ENCODE measurements at regions not wholly inside any gene's neighbourhood (a gene's known extent, or its start where the extent isn't known, plus 50 kb on each side); places are given as distances from the start of the nearest gene placed in this dataset.

GRCh38 chr16:13390093-13390985 is 488.9 kb downstream of the SHISA9 start:
- intact Hi-C loops (cut with DNase I): no loop called here
- DNase-seq (no peak), ATAC-seq (no peak)

GRCh38 chr16:13390986-13391305 is 489.5 kb downstream of the SHISA9 start:
- ATAC-seq (no peak), DNase-seq (no peak)
- intact Hi-C loops (cut with DNase I): no loop called here

- no peak for ATAC-seq
- intact Hi-C loops (cut with DNase I): no loop called here
Measured at GRCh38 chr16:13391337-13391736, 489.9 kb downstream of the SHISA9 start.

GRCh38 chr16:13392341-13392740 is 490.9 kb downstream of the SHISA9 start:
- no peak for DNase-seq
- intact Hi-C loops (cut with DNase I): no loop called here
- no peak for ATAC-seq

More at GRCh38 chr16:13391337-13391736, 489.9 kb downstream of the SHISA9 start:
- DNase-seq: no peak

- ATAC-seq (no peak), DNase-seq (no peak)
- intact Hi-C loops (cut with DNase I): no loop called here
Measured at GRCh38 chr16:13393816-13394215, 492.4 kb downstream of the SHISA9 start.

- intact Hi-C loops (cut with DNase I): no loop called here
- no peak for ATAC-seq
- no peak for DNase-seq
Measured at GRCh38 chr16:13394488-13394887, 493.1 kb downstream of the SHISA9 start.

GRCh38 chr16:13397126-13397525 is 495.7 kb downstream of the SHISA9 start:
- no peak for ATAC-seq
- intact Hi-C loops (cut with DNase I): no loop called here
- no peak for DNase-seq

GRCh38 chr16:13401641-13402040 is 500.2 kb downstream of the SHISA9 start:
- intact Hi-C loops (cut with DNase I): no loop called here
- ATAC-seq (no peak), DNase-seq (no peak)

- intact Hi-C loops (cut with DNase I): no loop called here
- DNase-seq: no peak
Measured at GRCh38 chr16:13402601-13403000, 501.2 kb downstream of the SHISA9 start.

GRCh38 chr16:13403326-13403725 is 501.9 kb downstream of the SHISA9 start:
- intact Hi-C loops (cut with DNase I): no loop called here
- ATAC-seq (no peak), DNase-seq (no peak)

More at GRCh38 chr16:13402601-13403000, 501.2 kb downstream of the SHISA9 start:
- ATAC-seq: no peak

GRCh38 chr16:13414154-13414553 is 505.8 kb upstream of the ERCC4 start:
- DNase-seq (no peak), ATAC-seq (no peak)
- intact Hi-C loops (cut with DNase I): no loop called here

- ATAC-seq: no peak
- intact Hi-C loops (cut with DNase I): no loop called here
- DNase-seq: no peak
Measured at GRCh38 chr16:13419589-13419988, 500.4 kb upstream of the ERCC4 start.

- intact Hi-C loops (cut with DNase I): no loop called here
- no peak for ATAC-seq
- DNase-seq: no peak
Measured at GRCh38 chr16:13421726-13422125, 498.2 kb upstream of the ERCC4 start.

- no peak for ATAC-seq
- intact Hi-C loops (cut with DNase I): no loop called here
Measured at GRCh38 chr16:13425836-13426235, 494.1 kb upstream of the ERCC4 start.

GRCh38 chr16:13426269-13426668 is 493.7 kb upstream of the ERCC4 start:
- intact Hi-C loops (cut with DNase I): no loop called here
- DNase-seq (no peak), ATAC-seq (no peak)

More at GRCh38 chr16:13425836-13426235, 494.1 kb upstream of the ERCC4 start:
- DNase-seq: no peak

GRCh38 chr16:13426736-13427135 is 493.2 kb upstream of the ERCC4 start:
- intact Hi-C loops (cut with DNase I): no loop called here
- DNase-seq (no peak), ATAC-seq (no peak)

GRCh38 chr16:13427943-13428342 is 492.0 kb upstream of the ERCC4 start:
- no peak for DNase-seq
- intact Hi-C loops (cut with DNase I): no loop called here

GRCh38 chr16:13429416-13429815 is 490.5 kb upstream of the ERCC4 start:
- ATAC-seq (no peak), DNase-seq (no peak)
- intact Hi-C loops (cut with DNase I): no loop called here

More at GRCh38 chr16:13427943-13428342, 492.0 kb upstream of the ERCC4 start:
- no peak for ATAC-seq

- DNase-seq: no peak
- intact Hi-C loops (cut with DNase I): no loop called here
- no peak for ATAC-seq
Measured at GRCh38 chr16:13435415-13435814, 484.5 kb upstream of the ERCC4 start.

- DNase-seq: no peak
- intact Hi-C loops (cut with DNase I): no loop called here
- no peak for ATAC-seq
Measured at GRCh38 chr16:13435873-13436474, 484.0 kb upstream of the ERCC4 start.

Data from left cardiac atrium (tissue), 4 donors.